ENCODE measurements at regions not wholly inside any gene's neighbourhood (a gene's known extent, or its start where the extent isn't known, plus 50 kb on each side); places are given as distances from the start of the nearest gene placed in this dataset.

- no peak overlapping the region for H3K4me3 ChIP-seq (replicated peaks in 1 of 2; ENCODE audit: low read depth in 2 of 2, low read length in 2 of 2)
- TF ChIP-seq CTCF (IDR thresholded peaks at IDR 0.05; ENCODE audit: low read depth, low read length) = no peak
- DNase-seq (ENCODE audit: low read depth in 2 of 2) = no peak
These were observed 191.8 kb upstream of the LRFN2 start for GRCh38 chr6:40778918-40779317.

- DNase-seq (ENCODE audit: low read depth in 2 of 2) = peak in 1 of 2 donors; percentile 2
- TF ChIP-seq CTCF (IDR thresholded peaks at IDR 0.05; ENCODE audit: low read depth, low read length) = no peak
- no peak overlapping the region for H3K4me3 ChIP-seq (replicated peaks in 1 of 2; ENCODE audit: low read depth in 2 of 2, low read length in 2 of 2)
These were observed 191.0 kb upstream of the LRFN2 start for GRCh38 chr6:40778196-40778595.

- no peak for DNase-seq (ENCODE audit: low read depth in 2 of 2)
- H3K4me3 ChIP-seq (replicated peaks in 1 of 2; ENCODE audit: low read depth in 2 of 2, low read length in 2 of 2) = no peak overlapping the region
- TF ChIP-seq CTCF (IDR thresholded peaks at IDR 0.05; ENCODE audit: low read depth, low read length) = no peak
These were observed 187.8 kb upstream of the LRFN2 start for GRCh38 chr6:40774932-40775331.

GRCh38 chr6:40770794-40771193, 183.6 kb upstream of the LRFN2 start:
- no peak for TF ChIP-seq CTCF (IDR thresholded peaks at IDR 0.05; ENCODE audit: low read depth, low read length)
- H3K4me3 ChIP-seq (replicated peaks in 1 of 2; ENCODE audit: low read depth in 2 of 2, low read length in 2 of 2) = no peak overlapping the region
- no peak for DNase-seq (ENCODE audit: low read depth in 2 of 2)

- no peak for DNase-seq (ENCODE audit: low read depth in 2 of 2)
- H3K4me3 ChIP-seq (replicated peaks in 1 of 2; ENCODE audit: low read depth in 2 of 2, low read length in 2 of 2) = no peak overlapping the region
- no peak for TF ChIP-seq CTCF (IDR thresholded peaks at IDR 0.05; ENCODE audit: low read depth, low read length)
These were observed 177.6 kb upstream of the LRFN2 start for GRCh38 chr6:40764726-40765125.

GRCh38 chr6:40762981-40763380, 175.8 kb upstream of the LRFN2 start:
- DNase-seq (ENCODE audit: low read depth in 2 of 2) = no peak
- TF ChIP-seq CTCF (IDR thresholded peaks at IDR 0.05; ENCODE audit: low read depth, low read length) = no peak

GRCh38 chr6:40760887-40761286, 173.7 kb upstream of the LRFN2 start:
- H3K4me3 ChIP-seq (replicated peaks in 1 of 2; ENCODE audit: low read depth in 2 of 2, low read length in 2 of 2) = no peak overlapping the region
- no peak for TF ChIP-seq CTCF (IDR thresholded peaks at IDR 0.05; ENCODE audit: low read depth, low read length)
- no peak for DNase-seq (ENCODE audit: low read depth in 2 of 2)

More at GRCh38 chr6:40762981-40763380, 175.8 kb upstream of the LRFN2 start:
- H3K4me3 ChIP-seq (replicated peaks in 1 of 2; ENCODE audit: low read depth in 2 of 2, low read length in 2 of 2) = no peak overlapping the region
